HS-5 (cell line): ENCODE measurements at regions not wholly inside any gene's neighbourhood (a gene's known extent, or its start where the extent isn't known, plus 50 kb on each side); places are given as distances from the start of the nearest gene placed in this dataset.
A peak's percentile ranks its signal among the peaks of the same experiment; 100 is the strongest.
"Not testable (repeated sequence)": the region's sequence is repeated elsewhere in the genome, so short reads cannot be mapped to it uniquely, and the experiment has no call there.

Experiments used
- DNase-seq: peaks from one replicate; pipeline ENCODE4 v3.0.0-alpha.2; 2012; ENCODE audit warnings: low read depth

DNA sequence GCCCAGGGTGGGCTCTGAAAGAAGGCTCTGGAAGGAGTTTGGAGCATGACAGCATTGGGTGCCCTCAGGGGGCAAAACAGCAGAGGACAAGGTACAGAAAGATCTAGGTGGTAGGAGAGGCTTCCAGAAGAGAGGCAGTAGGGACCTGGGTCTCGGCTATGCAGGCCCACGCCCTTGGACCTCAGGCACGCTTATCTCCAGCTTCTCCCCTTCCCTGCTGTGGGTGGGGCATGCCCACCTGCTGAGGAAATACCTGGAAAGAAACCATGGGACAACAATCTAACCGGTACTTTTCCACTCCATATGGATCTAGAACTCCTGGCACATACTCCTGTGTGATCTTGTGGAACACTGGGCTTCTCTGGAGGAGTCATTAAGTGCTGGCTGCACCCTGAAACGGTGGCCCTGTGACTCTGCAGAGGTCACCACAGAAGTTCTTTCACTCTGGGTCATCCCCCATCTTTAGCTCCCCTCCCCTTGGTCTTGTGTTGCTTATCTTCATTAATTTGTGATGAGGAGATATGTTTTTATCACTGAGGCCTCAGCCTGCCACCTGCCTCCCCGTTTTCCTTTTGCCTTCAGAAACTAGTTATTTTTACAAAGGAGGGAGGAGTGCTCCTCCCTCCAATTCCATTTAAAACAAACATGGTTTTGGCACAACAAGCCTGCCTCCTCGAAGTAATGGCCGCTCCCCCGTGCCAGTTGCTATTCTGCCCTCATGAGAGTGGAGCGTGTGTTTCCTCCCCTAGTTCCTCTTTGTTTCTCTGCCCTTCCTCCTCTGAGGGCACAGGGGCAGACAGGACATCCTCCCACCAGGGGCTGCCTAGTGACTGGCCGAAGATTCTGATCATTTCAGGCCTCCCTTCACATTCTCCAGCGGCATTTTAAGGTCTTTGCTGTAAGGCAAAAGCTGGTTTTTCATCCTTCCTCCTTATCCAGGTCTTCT, 78.0 kb upstream of the ATP5PO start:
- no peak for DNase-seq

DNA sequence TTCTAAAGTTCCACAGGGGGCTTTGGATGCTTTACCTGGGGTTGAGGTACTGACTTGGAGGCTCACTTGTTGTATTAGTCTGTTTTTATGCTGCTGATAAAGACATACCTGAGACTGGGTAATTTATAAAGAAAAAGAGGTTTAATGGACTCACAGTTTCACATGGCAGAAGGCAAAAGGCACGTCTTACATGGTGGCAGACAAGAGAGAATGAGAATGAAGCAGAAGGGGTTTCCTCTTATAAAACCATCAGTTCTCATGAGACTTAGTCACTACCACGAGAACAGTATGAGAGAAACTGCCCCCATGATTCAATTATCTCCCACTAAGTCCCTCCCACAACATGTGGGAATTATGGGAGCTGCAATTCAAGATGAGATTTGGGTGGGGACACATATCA, 76.8 kb upstream of the ATP5PO start:
- DNase-seq = not testable (repeated sequence)

DNA sequence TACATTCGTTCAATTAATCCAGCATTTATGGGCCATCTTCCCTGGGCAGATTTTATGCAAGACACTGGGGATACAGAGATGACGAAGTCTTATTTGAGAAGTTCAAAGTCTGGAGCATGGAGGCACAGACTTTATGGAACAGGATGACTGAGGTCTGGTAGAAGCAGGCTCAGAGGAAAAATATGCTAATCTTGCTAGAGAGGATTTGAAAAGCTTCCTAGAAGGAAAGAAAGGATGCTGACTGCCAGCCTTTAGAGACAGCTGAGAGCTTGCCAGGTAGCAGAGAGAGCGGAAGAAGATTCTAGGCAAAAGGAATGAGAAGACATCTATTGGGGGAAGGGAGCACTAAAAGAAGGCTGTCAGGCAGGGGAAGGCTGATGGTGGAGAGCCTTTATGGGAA, 75.5 kb upstream of the ATP5PO start:
- DNase-seq = no peak

DNA sequence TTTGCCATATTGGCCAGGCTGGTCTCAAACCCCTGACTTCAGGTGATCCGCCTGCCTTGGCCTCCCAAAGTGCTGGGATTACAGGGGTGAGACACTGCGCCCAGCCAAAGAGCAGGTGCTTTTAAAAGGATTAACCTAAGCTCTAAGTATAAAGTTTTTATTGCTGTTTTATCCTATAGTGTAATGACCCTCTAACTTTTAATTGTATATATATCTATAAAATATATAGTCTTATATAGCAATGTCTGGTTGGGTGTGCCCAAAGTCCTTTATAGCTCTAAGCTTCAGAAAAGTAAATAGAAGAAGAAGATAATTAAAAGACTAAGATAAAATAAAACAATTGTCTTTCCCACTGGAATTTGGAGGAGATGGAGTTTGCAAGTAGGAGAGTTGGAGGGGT, 73.8 kb upstream of the ATP5PO start:
- no peak for DNase-seq

DNA sequence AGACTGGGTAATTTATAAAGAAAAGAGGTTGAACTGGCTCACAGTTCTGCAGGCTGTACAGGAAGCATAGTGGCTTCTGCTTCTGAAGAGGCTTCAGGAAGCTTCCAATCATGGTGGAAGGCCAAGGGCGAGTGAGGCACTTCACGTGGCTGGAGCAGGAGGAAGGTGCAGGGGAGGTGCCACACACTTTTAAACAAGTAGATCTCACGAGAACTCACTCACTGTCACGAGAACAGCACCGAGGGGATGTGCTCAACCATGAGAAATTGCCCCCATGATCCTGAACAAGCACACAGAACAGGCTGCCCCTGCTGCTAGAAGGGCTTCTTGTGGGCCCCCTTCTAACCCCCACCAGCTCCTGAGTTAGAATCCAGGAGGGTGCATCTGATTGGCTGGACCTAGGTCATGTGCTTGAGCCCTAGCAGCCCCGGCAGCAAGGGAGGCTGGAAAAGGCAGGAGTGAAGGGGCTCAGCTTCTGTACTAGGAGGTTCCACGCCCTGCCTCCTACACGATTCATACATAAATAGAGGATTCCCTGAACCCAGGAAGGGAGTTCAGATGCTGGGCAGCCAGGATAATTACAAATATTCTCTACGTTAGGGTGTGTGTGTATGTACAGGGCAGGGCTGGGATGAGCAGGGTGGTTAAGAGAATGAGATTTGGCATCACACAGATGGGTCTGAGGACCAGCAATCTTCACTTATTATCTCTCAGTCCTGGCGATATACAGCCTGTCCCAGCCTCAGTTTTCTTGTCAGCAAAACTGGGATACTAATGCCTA, 72.8 kb upstream of the ATP5PO start:
- no peak for DNase-seq

DNA sequence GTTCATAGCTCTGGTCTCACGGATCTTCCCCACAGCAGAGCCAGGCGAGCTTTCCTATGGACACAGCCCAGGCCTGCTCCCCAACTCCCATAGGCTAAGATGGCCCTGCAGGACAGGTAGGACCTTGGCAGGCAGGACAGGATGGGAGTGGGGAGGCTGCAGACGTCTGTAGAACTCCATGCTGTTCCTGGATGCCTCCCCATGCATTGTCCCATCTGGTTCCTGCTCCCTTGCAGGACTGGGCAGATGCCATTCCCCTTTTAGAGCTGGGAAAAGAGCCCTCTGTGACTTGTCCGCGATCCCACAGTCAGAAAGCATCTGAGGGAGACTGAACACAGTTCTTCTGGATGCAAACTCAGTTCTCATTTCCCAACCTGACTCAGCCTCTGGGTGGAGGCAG, 71.9 kb upstream of the ATP5PO start:
- no peak for DNase-seq

DNA sequence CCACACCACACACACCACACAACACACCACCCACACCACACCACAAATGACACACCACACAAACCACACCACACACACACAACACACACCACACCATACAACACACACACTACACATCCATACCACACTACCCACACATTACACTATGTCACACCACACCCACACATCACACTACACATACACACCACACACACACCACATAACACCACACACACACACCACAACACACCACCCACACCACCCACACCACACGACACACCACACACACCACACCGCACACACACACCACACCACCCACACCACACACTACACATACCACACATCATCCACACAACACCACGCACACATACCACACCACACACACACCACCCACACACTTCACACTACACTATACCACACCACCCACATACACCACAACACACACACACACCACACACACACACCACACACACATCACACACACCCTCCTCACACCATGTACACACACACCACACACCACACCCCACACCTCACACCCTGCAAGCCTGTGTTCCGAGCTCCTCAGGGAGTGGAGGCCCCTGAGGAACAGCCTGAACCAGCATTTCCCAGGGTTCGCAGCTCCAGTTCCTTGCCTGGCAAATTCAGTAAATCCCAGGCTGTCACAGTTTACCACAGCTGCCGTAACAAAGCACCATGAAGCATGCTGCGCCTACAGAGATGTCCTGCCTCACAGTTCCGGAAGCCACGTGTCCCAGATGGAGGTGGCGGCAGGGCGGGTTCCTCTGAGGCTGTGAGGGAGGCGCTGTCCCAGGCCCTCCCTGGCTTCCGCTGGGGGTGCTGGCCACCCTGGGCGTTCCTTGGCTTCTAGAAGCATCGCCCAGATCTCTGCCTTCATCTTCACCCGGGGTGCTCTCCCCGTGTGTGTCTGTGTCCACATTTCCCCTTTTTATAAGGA, 69.8 kb upstream of the ATP5PO start:
- no peak for DNase-seq

DNA sequence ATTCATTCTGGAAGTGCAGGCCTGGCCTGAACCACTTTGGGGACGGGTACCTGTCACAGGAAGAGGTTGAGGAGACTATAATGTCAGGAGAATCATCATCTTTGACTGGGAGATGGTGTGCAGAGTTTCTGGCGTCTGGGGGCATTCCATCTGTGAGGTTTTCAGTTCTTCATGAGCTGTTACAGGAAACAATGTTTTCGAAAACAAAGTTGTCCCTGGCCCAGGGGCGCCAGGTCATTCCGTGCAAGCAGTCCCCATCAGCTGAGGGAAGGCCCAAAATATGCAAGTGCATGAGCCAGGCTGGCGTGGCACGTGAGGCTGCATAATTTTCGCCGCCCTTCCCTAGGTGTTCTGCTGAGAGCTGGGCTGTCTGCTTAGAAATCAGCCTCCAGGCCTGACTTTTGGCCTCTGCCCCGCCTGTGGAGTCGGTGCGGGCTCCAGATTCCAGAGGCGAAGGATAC, 68.4 kb upstream of the ATP5PO start:
- no peak for DNase-seq

DNA sequence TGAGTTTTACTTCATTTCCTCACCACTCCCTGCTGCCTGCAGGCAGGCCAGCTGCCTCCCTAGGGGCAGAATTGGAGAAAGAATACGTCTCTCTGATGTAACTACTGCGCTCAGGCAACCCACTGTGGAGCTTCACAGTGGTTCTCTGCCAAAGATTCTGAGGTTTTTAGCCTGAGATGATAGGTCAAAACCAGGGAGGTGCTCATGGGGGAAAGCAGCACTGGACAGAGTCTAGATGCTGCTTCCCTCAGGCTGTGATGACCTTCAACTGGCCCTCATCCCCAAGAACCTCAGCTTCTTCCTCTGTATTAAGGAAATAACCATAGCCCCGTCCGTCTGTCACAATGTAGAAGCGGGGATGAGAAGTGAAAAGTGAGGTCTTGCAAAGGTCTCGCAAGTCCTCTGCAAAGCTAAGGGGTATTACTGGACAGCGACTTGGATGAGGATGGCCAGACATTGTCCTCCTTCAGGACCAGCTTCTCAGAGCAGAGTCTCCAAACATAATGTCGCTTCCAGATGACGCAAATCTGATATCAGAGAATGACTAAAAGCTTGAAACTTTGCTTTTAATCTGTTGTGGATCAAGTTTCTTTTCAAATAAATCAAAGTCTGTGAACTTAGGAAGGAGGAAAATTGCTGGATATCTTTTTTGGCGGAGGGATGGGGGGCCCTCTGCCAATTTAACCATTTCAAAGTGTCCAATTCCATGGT, 65.9 kb upstream of the ATP5PO start:
- DNase-seq = no peak

DNA sequence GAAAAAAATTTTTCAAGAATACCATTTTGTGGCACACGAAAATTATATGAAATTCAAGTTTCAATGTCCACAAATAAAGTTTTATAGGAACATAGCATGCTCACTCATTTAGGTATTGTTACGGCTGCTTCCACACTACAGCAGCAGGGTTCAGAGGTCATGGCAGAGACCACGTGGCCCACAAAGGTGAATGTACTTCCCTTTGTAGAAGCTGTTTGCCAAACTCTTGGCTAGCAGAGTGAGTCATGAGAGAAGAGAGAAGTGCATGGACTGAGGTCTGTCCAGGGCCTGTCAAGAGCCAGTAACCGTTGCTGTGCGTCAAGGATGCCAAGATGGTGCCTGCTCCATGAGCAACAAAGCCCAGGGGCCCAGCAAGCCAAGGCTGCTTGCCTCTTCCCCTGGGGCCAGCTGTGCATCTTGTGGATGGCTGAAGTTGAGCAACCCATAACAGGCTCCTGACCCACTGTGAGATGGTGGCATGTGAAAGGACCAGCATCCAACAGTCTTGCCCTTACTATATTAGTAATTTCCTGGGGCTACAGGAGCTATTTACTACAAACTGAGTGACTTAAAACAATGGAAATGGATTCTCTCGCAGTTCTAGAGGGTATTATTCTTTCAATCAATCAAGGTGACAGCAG, 64.8 kb upstream of the ATP5PO start:
- DNase-seq = no peak

DNA sequence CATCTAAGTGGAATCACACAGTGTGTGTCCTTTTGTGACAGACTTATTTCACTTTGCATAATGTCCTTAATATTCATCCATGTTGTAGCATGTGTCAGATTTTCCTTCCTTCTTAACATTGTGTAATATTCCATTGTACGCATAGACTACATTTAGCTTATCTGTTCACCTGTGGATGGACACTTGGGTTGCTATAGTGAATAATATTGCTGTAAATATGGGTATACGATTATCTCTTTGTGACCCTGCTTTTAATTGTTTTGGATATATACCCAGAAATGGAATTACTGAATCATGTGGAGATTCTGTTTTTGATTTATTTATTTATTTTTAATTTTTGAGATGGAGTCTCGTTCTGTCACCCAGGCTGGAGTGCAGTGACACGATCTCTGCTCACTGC, 63.0 kb upstream of the ATP5PO start:
- DNase-seq = no peak

DNA sequence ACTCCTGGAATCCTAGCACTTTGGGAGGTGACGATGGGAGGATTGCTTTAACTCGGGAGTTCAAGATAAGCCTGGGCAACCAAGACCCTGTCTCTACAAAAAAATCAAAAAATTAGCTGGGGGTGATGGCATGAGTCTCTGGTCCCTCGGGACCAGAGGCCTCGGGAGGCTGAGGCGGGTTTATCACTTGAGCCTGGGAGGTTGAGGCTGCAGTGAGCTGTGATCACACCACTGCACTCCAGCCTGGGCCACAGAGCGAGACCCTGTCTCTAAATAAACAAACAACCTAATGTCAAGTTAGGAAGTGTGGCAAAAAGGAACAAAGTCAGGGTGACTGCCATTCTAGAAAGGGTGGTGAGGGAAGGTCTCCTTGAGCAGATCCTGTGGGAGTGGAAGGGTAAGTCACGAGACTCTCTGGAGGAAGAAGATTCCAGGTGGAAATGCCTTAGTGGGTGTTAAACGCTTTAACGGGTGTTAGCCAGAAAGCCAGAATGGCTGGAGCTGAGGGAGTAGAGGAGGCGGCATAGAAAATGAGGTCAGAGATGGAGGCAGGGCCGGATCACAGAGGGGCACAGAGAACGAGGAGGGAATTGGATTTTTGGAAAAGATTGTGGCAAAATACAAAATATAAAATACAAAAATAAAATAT, 62.2 kb upstream of the ATP5PO start:
- DNase-seq = no peak

DNA sequence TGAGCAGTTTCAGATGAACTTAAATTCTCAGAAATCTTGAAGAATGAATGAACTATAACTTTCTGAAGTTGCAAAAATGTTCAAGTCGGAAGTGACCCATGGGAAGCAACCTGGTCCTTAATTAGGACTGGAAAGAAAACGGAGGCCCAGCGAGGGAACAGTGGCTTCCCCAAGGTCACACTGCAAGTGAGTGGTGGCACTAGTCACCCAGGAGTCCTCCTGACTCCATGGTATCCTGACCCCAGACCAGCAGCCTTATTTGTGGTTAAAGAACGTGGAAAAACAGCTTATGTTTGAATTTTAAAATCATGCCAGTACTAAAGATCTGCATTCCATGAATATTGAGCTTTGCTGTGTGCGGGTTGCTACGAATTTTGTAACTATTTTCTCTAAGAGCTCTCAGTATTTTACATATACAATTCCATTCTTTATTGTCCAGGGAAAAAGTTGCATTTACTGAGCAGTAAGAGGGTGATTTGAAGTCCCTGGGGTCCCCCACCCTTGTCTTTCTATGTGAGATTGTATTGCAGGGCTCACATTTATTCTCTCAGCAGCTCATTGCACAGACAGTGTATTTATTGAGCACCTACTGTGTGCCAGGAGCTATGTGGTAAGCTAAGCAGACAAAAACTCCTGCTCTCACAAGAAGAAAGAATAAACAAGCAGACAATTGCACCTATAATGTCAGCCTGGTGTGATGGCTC, 61.6 kb upstream of the ATP5PO start:
- DNase-seq = no peak

DNA sequence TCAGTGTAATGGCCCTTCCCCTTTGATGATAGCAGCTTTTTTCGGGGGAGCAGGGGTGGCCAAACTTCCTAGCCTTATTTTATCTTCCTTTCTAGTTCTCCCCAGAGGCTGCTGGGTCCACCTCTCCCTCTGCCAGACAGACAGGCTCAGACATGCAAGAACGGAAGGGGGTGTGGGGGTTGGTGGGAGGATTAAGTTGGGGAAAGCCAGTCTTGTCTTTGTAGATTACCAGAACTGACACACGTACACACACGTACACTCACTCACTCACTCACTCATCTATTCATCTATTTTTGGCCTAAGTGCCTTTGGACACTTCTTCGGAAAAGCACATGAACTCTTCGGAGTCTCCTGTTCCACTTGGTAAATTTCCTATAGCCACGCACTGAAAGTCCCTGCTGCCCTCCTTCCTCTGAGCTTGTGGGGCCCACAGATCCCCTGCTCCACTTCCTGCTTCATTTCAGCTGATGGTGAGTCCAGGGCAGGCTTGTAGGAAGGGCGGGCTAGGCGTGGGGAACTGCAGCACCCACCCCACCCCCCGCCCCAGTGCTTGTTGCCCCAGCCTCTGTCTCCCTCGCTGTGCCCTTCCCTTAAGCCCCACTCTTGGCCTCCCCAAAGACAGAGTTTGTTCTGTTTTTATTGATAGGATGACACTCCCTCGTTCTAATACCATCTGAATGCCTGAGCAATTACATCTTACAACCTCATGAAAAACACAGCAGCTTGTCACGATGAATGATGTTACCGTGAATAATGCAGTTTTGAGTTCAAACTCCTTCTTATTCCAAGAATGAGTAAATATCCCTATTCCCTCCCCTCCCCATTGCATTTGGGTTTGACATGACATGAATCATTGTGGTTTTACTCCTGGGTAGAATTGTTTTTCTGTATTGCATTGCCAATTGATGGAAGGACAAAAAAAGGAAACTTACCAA, 60.7 kb upstream of the ATP5PO start:
- peak; percentile 97 for DNase-seq

DNA sequence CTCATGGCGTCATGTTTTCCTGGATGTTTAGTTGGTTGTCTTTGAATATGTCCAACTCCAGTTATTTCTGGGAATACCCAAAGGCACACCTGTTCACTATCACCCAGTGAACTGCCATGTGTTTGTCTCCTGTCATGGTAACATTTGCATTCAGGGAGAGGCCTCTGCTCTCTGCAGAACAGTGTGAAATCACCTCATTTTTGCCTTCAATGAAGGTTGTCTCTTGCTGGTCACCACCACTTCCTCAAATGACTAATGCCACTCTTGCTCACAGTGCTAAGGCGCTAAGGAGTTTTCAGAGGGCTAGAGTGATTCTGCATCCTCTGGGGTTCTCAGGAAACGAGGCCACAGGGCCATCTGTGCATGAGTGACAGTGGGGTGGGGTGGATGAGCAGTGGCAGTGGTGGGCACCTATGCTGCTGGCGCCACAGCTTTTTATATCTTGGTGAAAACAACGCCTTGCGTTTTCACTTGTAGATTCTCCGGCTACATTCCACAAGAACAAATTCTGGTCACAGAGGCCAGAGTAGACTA, 60.0 kb upstream of the ATP5PO start:
- DNase-seq = no peak

DNA sequence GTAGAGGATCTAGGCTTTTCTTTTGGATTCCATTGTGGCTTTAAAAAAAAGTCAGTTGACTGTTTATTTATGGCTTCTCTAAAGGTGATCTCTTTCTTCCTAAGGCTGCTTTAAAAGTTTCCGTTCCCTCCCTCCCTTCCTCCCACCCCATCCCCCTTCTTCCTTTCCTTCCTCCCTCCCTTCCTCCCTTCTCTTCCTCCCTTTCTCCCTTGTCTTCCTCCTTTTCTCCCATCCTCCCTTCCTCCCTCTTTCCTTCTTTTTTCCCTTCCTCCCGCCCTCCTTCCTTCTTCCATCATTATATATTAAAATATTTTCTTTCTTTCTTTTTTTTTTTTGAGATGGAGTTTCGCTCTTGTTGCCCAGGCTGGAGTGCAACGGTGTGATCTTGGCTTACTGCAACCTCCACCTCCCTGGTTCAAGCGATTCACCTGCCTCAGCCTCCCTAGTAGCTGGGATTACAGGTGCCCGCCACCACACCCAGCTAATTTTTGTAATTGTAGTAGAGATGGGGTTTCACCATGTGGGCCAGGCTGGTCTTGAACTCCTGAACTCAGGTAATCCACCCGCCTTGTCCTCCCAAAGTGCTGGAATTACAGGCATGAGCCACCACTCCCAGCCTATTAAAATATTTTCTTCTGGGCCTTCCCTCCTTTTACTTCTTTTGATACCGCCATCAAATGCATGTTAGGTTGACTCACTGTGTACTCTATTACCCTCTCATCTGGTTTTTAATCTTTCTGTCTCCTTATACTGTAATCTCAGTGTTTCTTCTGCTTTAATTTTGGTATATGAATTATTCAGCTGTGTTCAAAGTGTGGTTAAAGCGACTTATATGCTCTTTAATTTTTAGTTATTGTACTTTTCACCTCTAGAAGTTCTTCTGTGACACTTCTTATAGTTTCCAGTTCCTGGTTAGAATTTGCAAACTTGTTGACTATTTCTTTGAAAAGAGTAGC, 59.2 kb upstream of the ATP5PO start:
- no peak for DNase-seq

DNA sequence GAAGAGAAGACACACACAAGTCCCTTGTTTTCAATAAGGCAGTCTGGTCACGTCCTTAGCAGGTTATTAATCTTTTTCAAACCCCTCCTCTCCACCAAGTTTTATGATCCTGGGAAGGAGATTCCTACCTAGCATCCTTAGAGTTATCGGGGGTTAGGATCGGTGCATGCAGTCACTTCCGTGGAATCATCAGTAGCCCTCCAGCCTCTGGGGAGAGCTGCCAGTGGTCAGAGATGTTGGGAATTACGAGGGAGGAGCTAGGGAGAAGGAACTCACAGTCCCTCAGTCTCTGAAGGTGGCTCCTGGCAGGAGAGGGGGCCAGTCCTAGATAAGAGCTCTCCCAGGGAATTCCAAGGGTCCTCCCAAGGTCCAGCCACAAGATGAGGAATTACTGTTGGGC, 57.7 kb upstream of the ATP5PO start:
- DNase-seq = no peak
